ENCODE measurements at regions not wholly inside any gene's neighbourhood (a gene's known extent, or its start where the extent isn't known, plus 50 kb on each side); places are given as distances from the start of the nearest gene placed in this dataset.
"Not testable (repeated sequence)": the region's sequence is repeated elsewhere in the genome, so short reads cannot be mapped to it uniquely, and the experiment has no call there.

- not testable (repeated sequence) for DNase-seq
These were observed 4175.7 kb upstream of the OR11H1 start for GRCh38 chr22:11352287-11352686.

GRCh38 chr22:11360632-11361031, 4167.4 kb upstream of the OR11H1 start:
- no peak for DNase-seq

GRCh38 chr22:11361496-11361895, 4166.5 kb upstream of the OR11H1 start:
- DNase-seq: not testable (repeated sequence)

GRCh38 chr22:11369612-11370307, 4158.2 kb upstream of the OR11H1 start:
- DNase-seq: not testable (repeated sequence)

GRCh38 chr22:11370311-11370710, 4157.7 kb upstream of the OR11H1 start:
- DNase-seq: not testable (repeated sequence)

Data from retina (tissue), 1 donor.